SK-N-SH (cell line): ENCODE measurements at regions not wholly inside any gene's neighbourhood (a gene's known extent, or its start where the extent isn't known, plus 50 kb on each side); places are given as distances from the start of the nearest gene placed in this dataset.

Source experiments
- CHD2 ChIP-seq: fragments of 150-350 bp; IDR thresholded peaks from 2 replicates; pipeline ENCODE4 v1.6.1; 2018; ENCODE audit warnings: low read length; ENCODE audit not compliant: partially characterized antibody
- CTCF ChIP-seq: fragments of 200-600 bp; sonication (generic); IDR thresholded peaks from 2 replicates; pipeline ENCODE4 v1.6.1; 2017; ENCODE audit warnings: antibody characterized with exemption, mild to moderate bottlenecking, moderate library complexity
- EZH2phosphoT487 ChIP-seq: fragments of 200-600 bp; sonication (generic); IDR thresholded peaks from 2 replicates; pipeline ENCODE4 v1.6.1; 2017; ENCODE audit warnings: low read depth, mixed run types, mild to moderate bottlenecking, antibody characterized with exemption, moderate library complexity, borderline replicate concordance
- NFIC ChIP-seq: IDR thresholded peaks from 2 replicates; pipeline ENCODE4 v1.4.0; 2012; ENCODE audit warnings: borderline replicate concordance
- NRF1 ChIP-seq: IDR thresholded peaks from 2 replicates; pipeline ENCODE4 v1.6.1; 2012; ENCODE audit warnings: low read depth, mild to moderate bottlenecking, low read length
- POLR2AphosphoS5 ChIP-seq: IDR thresholded peaks from 2 replicates; pipeline ENCODE4 v1.6.1; 2012; ENCODE audit warnings: low read depth, low read length
- RCOR1 ChIP-seq: fragments of 150-350 bp; IDR thresholded peaks from 2 replicates; pipeline ENCODE4 v1.6.1; 2017; ENCODE audit warnings: antibody characterized with exemption, low read length
- TAF1 ChIP-seq: IDR thresholded peaks from 2 replicates; pipeline ENCODE4 v1.6.1; 2012; ENCODE audit warnings: low read depth, mild to moderate bottlenecking, low read length, moderate library complexity, borderline replicate concordance
- TCF12 ChIP-seq: IDR thresholded peaks from 2 replicates; pipeline ENCODE4 v1.4.0; 2012
- YY1 ChIP-seq: IDR thresholded peaks from 2 replicates; pipeline ENCODE4 v1.4.0; 2012; ENCODE audit warnings: low read depth, mild to moderate bottlenecking

GRCh38 chr6:122048570-122048969, 350.9 kb upstream of the HSF2 start:
- TF ChIP-seq EZH2phosphoT487 (no peak), RCOR1 (no peak), TAF1 (no peak), CHD2 (no peak), POLR2AphosphoS5 (no peak), YY1 (no peak), CTCF (no peak), NFIC (no peak), NRF1 (no peak), TCF12 (no peak)
